SK-N-SH (cell line): ENCODE measurements at regions not wholly inside any gene's neighbourhood (a gene's known extent, or its start where the extent isn't known, plus 50 kb on each side); places are given as distances from the start of the nearest gene placed in this dataset.

ENCODE experiments used
- CTCF ChIA-PET: fragments of 300-600, 350-600 bp; formaldehyde crosslinking; extraction: SDS; loops from one replicate; lab custom pipeline; 2021; lab: Yijun Ruan, JAX
- POLR2A ChIA-PET: fragments of 350-600 bp; sonication (Branson Sonifier 250); formaldehyde crosslinking; extraction: SDS; loops from one replicate; lab custom pipeline; 2020; ENCODE audit warnings: antibody characterized with exemption, inconsistent platforms; lab: Yijun Ruan, JAX
- DNase-seq: peaks from one replicate; pipeline ENCODE4 v3.0.0; 2012
- H2AFZ ChIP-seq: fragments of 200-600 bp; sonication (generic); 2 replicates; pipeline ENCODE4 v1.8.1; 2016; ENCODE audit warnings: antibody characterized with exemption, mild to moderate bottlenecking, low read depth
- H3F3A ChIP-seq: fragments of 200-600 bp; sonication (generic); replicated peaks from 2 replicates; pipeline ENCODE3; 2016; ENCODE audit warnings: antibody characterized with exemption, mild to moderate bottlenecking; ENCODE audit not compliant: insufficient read depth
- H3K27ac ChIP-seq, 2 experiments: fragments of 200-500 bp in 1 of 2; fragments of 200-600 bp in 1 of 2; sonication (Bioruptor generic) in 1 of 2; sonication (generic), shearing (Covaris generic) in 1 of 2; 2 replicates each; pipeline versions ENCODE4 v1.5.1 to v1.6.1; 2014 to 2016; ENCODE audit warnings: low read depth in 2 of 2, inconsistent platforms in 1 of 2, low read length in 1 of 2, mild to moderate bottlenecking in 1 of 2, mixed read lengths in 1 of 2
- H3K27me3 ChIP-seq: fragments of 200-600 bp; sonication (generic), shearing (Covaris generic); 2 replicates; pipeline ENCODE4 v1.6.1; 2016; ENCODE audit warnings: mixed run types; ENCODE audit not compliant: insufficient read depth
- H3K36me3 ChIP-seq, 2 experiments: fragments of 200-500 bp in 1 of 2; fragments of 200-600 bp in 1 of 2; sonication (Bioruptor generic) in 1 of 2; sonication (generic) in 1 of 2; replicated peaks in 1 of 2; 2 replicates each; pipeline versions ENCODE3 to v1.5.1; 2014 to 2016; ENCODE audit warnings: low read length in 1 of 2, mild to moderate bottlenecking in 1 of 2; ENCODE audit not compliant: insufficient read depth in 2 of 2, control insufficient read depth in 1 of 2
- H3K4me1 ChIP-seq, 2 experiments: fragments of 200-500 bp in 1 of 2; fragments of 200-600 bp in 1 of 2; sonication (Bioruptor generic) in 1 of 2; sonication (generic), shearing (Covaris generic) in 1 of 2; 2 replicates each; pipeline versions ENCODE4 v1.5.1 to v1.6.1; 2014 to 2016; ENCODE audit warnings: low read depth in 1 of 2, low read length in 1 of 2, mixed run types in 1 of 2; ENCODE audit not compliant: insufficient read depth in 2 of 2, control insufficient read depth in 1 of 2
- H3K4me2 ChIP-seq: fragments of 200-600 bp; sonication (generic), shearing (Covaris generic); 2 replicates; pipeline ENCODE4 v1.6.1; 2017; ENCODE audit warnings: mixed run types
- H3K4me3 ChIP-seq, 2 experiments: fragments of 200-500 bp in 1 of 2; fragments of 200-600 bp in 1 of 2; sonication (Bioruptor generic) in 1 of 2; sonication (generic), shearing (Covaris generic) in 1 of 2; 2 replicates each; pipeline versions ENCODE4 v1.5.1 to v1.8.1; 2014 to 2016; ENCODE audit warnings: low read depth in 2 of 2, inconsistent platforms in 1 of 2, low read length in 1 of 2, mild to moderate bottlenecking in 1 of 2, mixed read lengths in 1 of 2, moderate library complexity in 1 of 2
- H3K79me2 ChIP-seq: fragments of 200-600 bp; sonication (generic); 2 replicates; pipeline ENCODE4 v1.8.1; 2017; ENCODE audit warnings: mild to moderate bottlenecking; ENCODE audit not compliant: insufficient read depth
- H3K9ac ChIP-seq: fragments of 200-600 bp; sonication (generic); 2 replicates; pipeline ENCODE4 v1.6.1; 2017; ENCODE audit warnings: mixed run types
- H3K9me2 ChIP-seq: fragments of 200-600 bp; sonication (generic); 2 replicates; pipeline ENCODE4 v1.6.1; 2017; ENCODE audit warnings: mixed run types
- H3K9me3 ChIP-seq: fragments of 200-600 bp; sonication (generic); 2 replicates; pipeline ENCODE4 v1.6.1; 2017; ENCODE audit warnings: mixed run types, mild to moderate bottlenecking, moderate library complexity
- H4K20me1 ChIP-seq: fragments of 200-600 bp; sonication (generic); 2 replicates; pipeline ENCODE4 v1.6.1; 2017; ENCODE audit warnings: mild to moderate bottlenecking, mixed run types; ENCODE audit not compliant: insufficient read depth
- EP300 ChIP-seq, 2 experiments: IDR thresholded peaks; 2 replicates each; pipeline versions ENCODE4 v1.4.0 to v1.6.1; 2012; ENCODE audit warnings: borderline replicate concordance in 1 of 2, low read depth in 1 of 2, low read length in 1 of 2
- FOXJ3 ChIP-seq: sonication (generic); formaldehyde crosslinking; IDR thresholded peaks from 2 replicates; pipeline ENCODE4 v1.5.1; 2020; ENCODE audit warnings: mild to moderate bottlenecking, missing genetic modification reagents
- FOXM1 ChIP-seq: IDR thresholded peaks from 2 replicates; pipeline ENCODE4 v1.4.0; 2012; ENCODE audit warnings: low read depth, mild to moderate bottlenecking
- JUND ChIP-seq: IDR thresholded peaks from 2 replicates; pipeline ENCODE4 v1.4.0; 2012
- NFIC ChIP-seq: IDR thresholded peaks from 2 replicates; pipeline ENCODE4 v1.4.0; 2012; ENCODE audit warnings: borderline replicate concordance
- POLR2AphosphoS5 ChIP-seq: IDR thresholded peaks from 2 replicates; pipeline ENCODE4 v1.6.1; 2012; ENCODE audit warnings: low read depth, low read length
- RCOR1 ChIP-seq: fragments of 150-350 bp; IDR thresholded peaks from 2 replicates; pipeline ENCODE4 v1.6.1; 2017; ENCODE audit warnings: antibody characterized with exemption, low read length
- RFX5 ChIP-seq: IDR thresholded peaks from 2 replicates; pipeline ENCODE4 v1.6.1; 2012; ENCODE audit warnings: mild to moderate bottlenecking, improper control_type of control experiment, low read length
- RXRA ChIP-seq: IDR thresholded peaks from 2 replicates; pipeline ENCODE4 v1.4.0; 2012; ENCODE audit warnings: low read depth, mild to moderate bottlenecking, borderline replicate concordance
- SMC3 ChIP-seq: IDR thresholded peaks from 2 replicates; pipeline ENCODE4 v1.6.1; 2012; ENCODE audit warnings: low read depth, low read length, improper control_type of control experiment
- TCF12 ChIP-seq: IDR thresholded peaks from 2 replicates; pipeline ENCODE4 v1.4.0; 2012
- TEAD4 ChIP-seq: IDR thresholded peaks from 2 replicates; pipeline ENCODE4 v1.4.0; 2012; ENCODE audit warnings: mild to moderate bottlenecking, borderline replicate concordance; ENCODE audit not compliant: insufficient read depth
- WGBS: methylation state at CpG from one replicate; pipeline ENCODE4 v1.1.6; 2017; ENCODE audit warnings: low lambda C conversion rate; 5-methylcytosine and 5-hydroxymethylcytosine counted together
- TF ChIP-seq, protein P1 (sequence below): fragments of 150-350 bp; IDR thresholded peaks from 2 replicates; pipeline ENCODE4 v1.6.1; 2016; ENCODE audit warnings: mild to moderate bottlenecking, low read depth, low read length
- TF ChIP-seq, protein P2 (sequence below): IDR thresholded peaks from 2 replicates; pipeline ENCODE4 v1.4.0; 2012; ENCODE audit warnings: low read depth
- TF ChIP-seq, protein P3 (sequence below): IDR thresholded peaks from 2 replicates; pipeline ENCODE4; 2012
- TF ChIP-seq, protein P4 (sequence below): IDR thresholded peaks from 2 replicates; pipeline ENCODE4 v1.4.0; 2012; ENCODE audit warnings: low read depth, borderline replicate concordance
- TF ChIP-seq, protein P5 (sequence below): fragments of 200-600 bp; sonication (generic); IDR thresholded peaks from 2 replicates; pipeline ENCODE4 v1.6.1; 2017; ENCODE audit warnings: antibody characterized with exemption, mild to moderate bottlenecking, moderate library complexity
- TF ChIP-seq, protein P6 (sequence below): IDR thresholded peaks from 2 replicates; pipeline ENCODE4 v1.4.0; 2012; ENCODE audit warnings: low read depth, borderline replicate concordance

DNA sequence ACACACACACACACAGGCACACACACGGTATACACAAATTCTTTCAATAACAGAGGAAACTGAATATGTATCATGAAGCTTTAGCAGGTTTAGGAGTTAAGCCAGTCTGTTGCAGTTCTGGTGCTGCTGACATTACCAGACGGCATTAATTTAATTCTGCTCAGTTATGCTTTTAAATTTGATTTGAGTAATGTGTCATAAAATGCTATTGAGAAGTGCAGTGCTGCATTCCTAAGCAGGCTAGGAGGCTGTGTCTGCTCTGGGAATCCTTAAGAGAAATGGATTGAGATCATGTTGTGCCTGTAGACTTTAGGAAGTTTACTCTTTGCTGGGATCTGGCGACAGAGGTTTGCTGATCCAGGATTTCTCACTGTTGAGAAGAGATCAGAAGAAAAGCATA lies 733.8 kb downstream of the BRINP1 start:
- Histone ChIP-seq H3K79me2 (no peaks in the 10 kb centered on the region), H3K27me3 (no peaks in the 10 kb centered on the region), H3F3A (no peaks in the 10 kb centered on the region), H3K4me1 (no peaks in the 10 kb centered on the region; a peak in 1 of 4 replicates), H3K4me3 (no peak overlapping the region), H2AFZ (no peak overlapping the region), H3K4me2 (no peak overlapping the region), H3K9ac (no peak overlapping the region), H3K36me3 (no peaks in the 10 kb centered on the region), H3K9me2 (no peaks in the 10 kb centered on the region), H3K27ac (no peak overlapping the region), H3K9me3 (no peaks in the 10 kb centered on the region; the same call in 1 of the 2 replicates), H4K20me1 (no peaks in the 10 kb centered on the region)
- CTCF ChIA-PET: interaction anchor here (0.6 kb wide), 1 partner anchor 41 kb away, joined by 3 read pairs; no protein-coding TSS in a partner anchor
- 16% methylated on average over 3 of the region's 3 CpGs for WGBS
- TF ChIP-seq EP300 (IDR thresholded peaks at IDR 0.05; ENCODE audit: borderline replicate concordance in 1 of 2, low read depth in 1 of 2, low read length in 1 of 2): 0 out of 4 replicates have a peak, but pooled peaks of 1 of the 2 experiments have one; percentile 24
- peak; percentile 99 for TF ChIP-seq RCOR1
- TF ChIP-seq, protein P1, sequence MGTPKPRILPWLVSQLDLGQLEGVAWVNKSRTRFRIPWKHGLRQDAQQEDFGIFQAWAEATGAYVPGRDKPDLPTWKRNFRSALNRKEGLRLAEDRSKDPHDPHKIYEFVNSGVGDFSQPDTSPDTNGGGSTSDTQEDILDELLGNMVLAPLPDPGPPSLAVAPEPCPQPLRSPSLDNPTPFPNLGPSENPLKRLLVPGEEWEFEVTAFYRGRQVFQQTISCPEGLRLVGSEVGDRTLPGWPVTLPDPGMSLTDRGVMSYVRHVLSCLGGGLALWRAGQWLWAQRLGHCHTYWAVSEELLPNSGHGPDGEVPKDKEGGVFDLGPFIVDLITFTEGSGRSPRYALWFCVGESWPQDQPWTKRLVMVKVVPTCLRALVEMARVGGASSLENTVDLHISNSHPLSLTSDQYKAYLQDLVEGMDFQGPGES: no peak
- TF ChIP-seq TEAD4: no peak
- TF ChIP-seq, protein P2, sequence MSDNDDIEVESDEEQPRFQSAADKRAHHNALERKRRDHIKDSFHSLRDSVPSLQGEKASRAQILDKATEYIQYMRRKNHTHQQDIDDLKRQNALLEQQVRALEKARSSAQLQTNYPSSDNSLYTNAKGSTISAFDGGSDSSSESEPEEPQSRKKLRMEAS: no peak
- POLR2A ChIA-PET: no interaction called here
- DNase-seq: peak; percentile 8

DNA sequence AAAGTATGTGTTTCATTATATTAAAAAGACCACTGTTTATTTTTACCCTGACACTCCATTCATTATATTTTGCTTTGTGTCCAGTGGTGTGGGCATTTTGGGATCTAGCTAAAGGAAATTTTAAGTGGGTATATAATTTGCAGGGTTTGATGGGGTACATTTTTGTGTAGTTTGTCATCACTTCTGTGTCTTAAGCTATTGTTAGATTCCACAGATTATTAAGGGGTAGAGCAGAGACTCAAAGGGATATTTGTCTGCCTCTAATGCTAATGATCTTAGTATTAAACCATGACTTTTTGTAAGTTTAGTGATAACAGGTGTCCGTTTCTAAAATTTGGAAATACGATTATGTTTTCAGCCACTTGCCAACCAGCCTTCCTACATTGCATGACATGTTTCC lies 731.6 kb downstream of the BRINP1 start:
- CTCF ChIA-PET: no interaction called here
- H3K27ac ChIP-seq: no peak overlapping the region

More for the DNA sequence above, 731.6 kb downstream of the BRINP1 start:
- 70% methylated on average over 2 of the region's 2 CpGs for WGBS
- Histone ChIP-seq H3K9ac (no peak overlapping the region), H3K4me1 (no peaks in the 10 kb centered on the region; a peak in 1 of 4 replicates), H3K27me3 (no peaks in the 10 kb centered on the region), H2AFZ (no peak overlapping the region), H4K20me1 (no peaks in the 10 kb centered on the region), H3K9me2 (no peaks in the 10 kb centered on the region), H3K36me3 (no peaks in the 10 kb centered on the region), H3K4me2 (no peak overlapping the region), H3K79me2 (no peaks in the 10 kb centered on the region), H3K9me3 (no peaks in the 10 kb centered on the region; the same call in 1 of the 2 replicates), H3K4me3 (no peak overlapping the region), H3F3A (no peaks in the 10 kb centered on the region)
- POLR2A ChIA-PET: no interaction called here
- DNase-seq: no peak
- TF ChIP-seq, protein P2: no peak
- TF ChIP-seq, protein P3, sequence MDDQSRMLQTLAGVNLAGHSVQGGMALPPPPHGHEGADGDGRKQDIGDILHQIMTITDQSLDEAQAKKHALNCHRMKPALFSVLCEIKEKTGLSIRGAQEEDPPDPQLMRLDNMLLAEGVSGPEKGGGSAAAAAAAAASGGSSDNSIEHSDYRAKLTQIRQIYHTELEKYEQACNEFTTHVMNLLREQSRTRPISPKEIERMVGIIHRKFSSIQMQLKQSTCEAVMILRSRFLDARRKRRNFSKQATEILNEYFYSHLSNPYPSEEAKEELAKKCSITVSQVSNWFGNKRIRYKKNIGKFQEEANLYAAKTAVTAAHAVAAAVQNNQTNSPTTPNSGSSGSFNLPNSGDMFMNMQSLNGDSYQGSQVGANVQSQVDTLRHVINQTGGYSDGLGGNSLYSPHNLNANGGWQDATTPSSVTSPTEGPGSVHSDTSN: no peak
- TF ChIP-seq, protein P4, sequence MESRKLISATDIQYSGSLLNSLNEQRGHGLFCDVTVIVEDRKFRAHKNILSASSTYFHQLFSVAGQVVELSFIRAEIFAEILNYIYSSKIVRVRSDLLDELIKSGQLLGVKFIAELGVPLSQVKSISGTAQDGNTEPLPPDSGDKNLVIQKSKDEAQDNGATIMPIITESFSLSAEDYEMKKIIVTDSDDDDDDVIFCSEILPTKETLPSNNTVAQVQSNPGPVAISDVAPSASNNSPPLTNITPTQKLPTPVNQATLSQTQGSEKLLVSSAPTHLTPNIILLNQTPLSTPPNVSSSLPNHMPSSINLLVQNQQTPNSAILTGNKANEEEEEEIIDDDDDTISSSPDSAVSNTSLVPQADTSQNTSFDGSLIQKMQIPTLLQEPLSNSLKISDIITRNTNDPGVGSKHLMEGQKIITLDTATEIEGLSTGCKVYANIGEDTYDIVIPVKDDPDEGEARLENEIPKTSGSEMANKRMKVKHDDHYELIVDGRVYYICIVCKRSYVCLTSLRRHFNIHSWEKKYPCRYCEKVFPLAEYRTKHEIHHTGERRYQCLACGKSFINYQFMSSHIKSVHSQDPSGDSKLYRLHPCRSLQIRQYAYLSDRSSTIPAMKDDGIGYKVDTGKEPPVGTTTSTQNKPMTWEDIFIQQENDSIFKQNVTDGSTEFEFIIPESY: no peak
- TF ChIP-seq SMC3: no peak
- no peak for TF ChIP-seq FOXM1
- no peak for TF ChIP-seq POLR2AphosphoS5
- no peak for TF ChIP-seq EP300 (IDR thresholded peaks at IDR 0.05; ENCODE audit: borderline replicate concordance in 1 of 2, low read depth in 1 of 2, low read length in 1 of 2)
- TF ChIP-seq RFX5: no peak
- no peak for TF ChIP-seq TCF12
- TF ChIP-seq NFIC: no peak
- TF ChIP-seq, protein P5, sequence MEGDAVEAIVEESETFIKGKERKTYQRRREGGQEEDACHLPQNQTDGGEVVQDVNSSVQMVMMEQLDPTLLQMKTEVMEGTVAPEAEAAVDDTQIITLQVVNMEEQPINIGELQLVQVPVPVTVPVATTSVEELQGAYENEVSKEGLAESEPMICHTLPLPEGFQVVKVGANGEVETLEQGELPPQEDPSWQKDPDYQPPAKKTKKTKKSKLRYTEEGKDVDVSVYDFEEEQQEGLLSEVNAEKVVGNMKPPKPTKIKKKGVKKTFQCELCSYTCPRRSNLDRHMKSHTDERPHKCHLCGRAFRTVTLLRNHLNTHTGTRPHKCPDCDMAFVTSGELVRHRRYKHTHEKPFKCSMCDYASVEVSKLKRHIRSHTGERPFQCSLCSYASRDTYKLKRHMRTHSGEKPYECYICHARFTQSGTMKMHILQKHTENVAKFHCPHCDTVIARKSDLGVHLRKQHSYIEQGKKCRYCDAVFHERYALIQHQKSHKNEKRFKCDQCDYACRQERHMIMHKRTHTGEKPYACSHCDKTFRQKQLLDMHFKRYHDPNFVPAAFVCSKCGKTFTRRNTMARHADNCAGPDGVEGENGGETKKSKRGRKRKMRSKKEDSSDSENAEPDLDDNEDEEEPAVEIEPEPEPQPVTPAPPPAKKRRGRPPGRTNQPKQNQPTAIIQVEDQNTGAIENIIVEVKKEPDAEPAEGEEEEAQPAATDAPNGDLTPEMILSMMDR: no peak
- TF ChIP-seq JUND: no peak
- TF ChIP-seq, protein P6, sequence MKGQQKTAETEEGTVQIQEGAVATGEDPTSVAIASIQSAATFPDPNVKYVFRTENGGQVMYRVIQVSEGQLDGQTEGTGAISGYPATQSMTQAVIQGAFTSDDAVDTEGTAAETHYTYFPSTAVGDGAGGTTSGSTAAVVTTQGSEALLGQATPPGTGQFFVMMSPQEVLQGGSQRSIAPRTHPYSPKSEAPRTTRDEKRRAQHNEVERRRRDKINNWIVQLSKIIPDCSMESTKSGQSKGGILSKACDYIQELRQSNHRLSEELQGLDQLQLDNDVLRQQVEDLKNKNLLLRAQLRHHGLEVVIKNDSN: no peak
- TF ChIP-seq RXRA: no peak
- TF ChIP-seq TEAD4: no peak
- no peak for TF ChIP-seq FOXJ3
